Activated CD4-positive, alpha-beta T cell treated with anti-CD3 and anti-CD28 coated beads, Interleukin-2, amount 10 ng/mL, durations not matched to agents 24 days and 14 days (primary cell): ENCODE measurements at regions not wholly inside any gene's neighbourhood (a gene's known extent, or its start where the extent isn't known, plus 50 kb on each side); places are given as distances from the start of the nearest gene placed in this dataset.
"Not testable (repeated sequence)": the region's sequence is repeated elsewhere in the genome, so short reads cannot be mapped to it uniquely, and the experiment has no call there.

Source experiments
- DNase-seq: peaks from one replicate; pipeline ENCODE4 v3.0.0; 2022
- H3K27ac Mint-ChIP-seq: one replicate; pipeline ENCODE4 v1.8.0; 2022; ENCODE audit warnings: mild to moderate bottlenecking, mixed read lengths
- H3K27me3 Mint-ChIP-seq: one replicate; pipeline ENCODE4 v1.8.0; 2022; ENCODE audit warnings: mixed read lengths
- H3K36me3 Mint-ChIP-seq: one replicate; pipeline ENCODE4 v1.8.0; 2022; ENCODE audit warnings: low read depth, mild to moderate bottlenecking, mixed read lengths
- H3K4me1 Mint-ChIP-seq: one replicate; pipeline ENCODE4 v1.8.0; 2021; ENCODE audit warnings: mixed read lengths
- H3K4me3 Mint-ChIP-seq: one replicate; pipeline ENCODE4 v1.8.0; 2022; ENCODE audit warnings: mild to moderate bottlenecking, moderate library complexity, mixed read lengths
- H3K9me3 Mint-ChIP-seq: one replicate; pipeline ENCODE4 v1.8.0; 2021; ENCODE audit warnings: mixed read lengths
- intact Hi-C: fragments of 100-400 bp; cut with micrococcal nuclease; formaldehyde crosslinking; loops from one replicate; pipeline ENCODE4 v1.15.1; 2023

- Mint-ChIP-seq H3K27me3 (no peaks in the 10 kb centered on the region), H3K36me3 (no peaks in the 10 kb centered on the region), H3K4me1 (no peaks in the 10 kb centered on the region), H3K4me3 (no peak overlapping the region), H3K9me3 (peaks cover 4% of the 10 kb centered on the region), H3K27ac (no peak overlapping the region)
- intact Hi-C loops: no loop called here
- DNase-seq: no peak
These were observed 676.7 kb upstream of the SOX9 start for GRCh38 chr17:71444078-71444477.

GRCh38 chr17:71446645-71447437 lies 674.0 kb upstream of the SOX9 start:
- intact Hi-C loops: no loop called here
- Mint-ChIP-seq H3K4me3 (no peak overlapping the region), H3K9me3 (no peaks in the 10 kb centered on the region), H3K4me1 (no peaks in the 10 kb centered on the region), H3K27ac (no peak overlapping the region), H3K27me3 (no peaks in the 10 kb centered on the region), H3K36me3 (no peaks in the 10 kb centered on the region)
- DNase-seq: no peak

- no peaks in the 10 kb centered on the region for H3K9me3 Mint-ChIP-seq
- intact Hi-C loops: no loop called here
- no peaks in the 10 kb centered on the region for H3K27me3 Mint-ChIP-seq
- DNase-seq: no peak
- no peak overlapping the region for H3K27ac Mint-ChIP-seq
- no peaks in the 10 kb centered on the region for H3K36me3 Mint-ChIP-seq
- no peak overlapping the region for H3K4me3 Mint-ChIP-seq
- no peaks in the 10 kb centered on the region for H3K4me1 Mint-ChIP-seq
These were observed 673.2 kb upstream of the SOX9 start for GRCh38 chr17:71447644-71448043.

- H3K4me3 Mint-ChIP-seq, H3K36me3 Mint-ChIP-seq, DNase-seq, H3K27me3 Mint-ChIP-seq, H3K4me1 Mint-ChIP-seq, intact Hi-C loops, H3K27ac Mint-ChIP-seq, H3K9me3 Mint-ChIP-seq: not testable (repeated sequence)
These were observed 670.2 kb upstream of the SOX9 start for GRCh38 chr17:71450657-71451056.

GRCh38 chr17:71453876-71454422 lies 666.9 kb upstream of the SOX9 start:
- H3K4me1 Mint-ChIP-seq: no peaks in the 10 kb centered on the region
- no peaks in the 10 kb centered on the region for H3K9me3 Mint-ChIP-seq
- no peaks in the 10 kb centered on the region for H3K36me3 Mint-ChIP-seq
- DNase-seq: no peak
- no peak overlapping the region for H3K27ac Mint-ChIP-seq
- no peaks in the 10 kb centered on the region for H3K27me3 Mint-ChIP-seq
- no peak overlapping the region for H3K4me3 Mint-ChIP-seq
- intact Hi-C loops: no loop called here

- Mint-ChIP-seq H3K36me3 (no peaks in the 10 kb centered on the region), H3K9me3 (no peaks in the 10 kb centered on the region), H3K4me3 (no peak overlapping the region), H3K27me3 (no peaks in the 10 kb centered on the region), H3K27ac (no peak overlapping the region), H3K4me1 (no peaks in the 10 kb centered on the region)
- intact Hi-C loops: no loop called here
- no peak for DNase-seq
These were observed 665.6 kb upstream of the SOX9 start for GRCh38 chr17:71455219-71455618.

GRCh38 chr17:71458322-71458721 lies 662.5 kb upstream of the SOX9 start:
- Mint-ChIP-seq H3K27me3 (no peaks in the 10 kb centered on the region), H3K4me1 (no peaks in the 10 kb centered on the region), H3K9me3 (peaks cover 4% of the 10 kb centered on the region), H3K4me3 (no peak overlapping the region), H3K27ac (no peak overlapping the region), H3K36me3 (no peaks in the 10 kb centered on the region)
- intact Hi-C loops: no loop called here
- DNase-seq: no peak

- Mint-ChIP-seq H3K27me3 (no peaks in the 10 kb centered on the region), H3K4me1 (no peaks in the 10 kb centered on the region), H3K9me3 (peaks cover 4% of the 10 kb centered on the region), H3K27ac (no peak overlapping the region), H3K4me3 (no peak overlapping the region), H3K36me3 (no peaks in the 10 kb centered on the region)
- intact Hi-C loops: no loop called here
- DNase-seq: no peak
These were observed 659.9 kb upstream of the SOX9 start for GRCh38 chr17:71460943-71461342.

GRCh38 chr17:71461498-71462169 lies 659.2 kb upstream of the SOX9 start:
- Mint-ChIP-seq H3K9me3 (peaks cover 4% of the 10 kb centered on the region), H3K27me3 (no peaks in the 10 kb centered on the region), H3K36me3 (no peaks in the 10 kb centered on the region), H3K27ac (no peak overlapping the region), H3K4me1 (no peaks in the 10 kb centered on the region), H3K4me3 (no peak overlapping the region)
- no peak for DNase-seq
- intact Hi-C loops: no loop called here

- peaks cover 4% of the 10 kb centered on the region for H3K9me3 Mint-ChIP-seq
- no peak overlapping the region for H3K4me3 Mint-ChIP-seq
- H3K36me3 Mint-ChIP-seq: no peaks in the 10 kb centered on the region
- intact Hi-C loops: no loop called here
- no peaks in the 10 kb centered on the region for H3K27me3 Mint-ChIP-seq
- DNase-seq: no peak
- no peaks in the 10 kb centered on the region for H3K4me1 Mint-ChIP-seq
- H3K27ac Mint-ChIP-seq: no peak overlapping the region
These were observed 656.6 kb upstream of the SOX9 start for GRCh38 chr17:71464241-71464640.

- Mint-ChIP-seq H3K36me3 (no peaks in the 10 kb centered on the region), H3K27me3 (no peaks in the 10 kb centered on the region), H3K27ac (no peak overlapping the region), H3K4me1 (no peaks in the 10 kb centered on the region), H3K4me3 (no peak overlapping the region), H3K9me3 (peaks cover 4% of the 10 kb centered on the region)
- intact Hi-C loops: no loop called here
- no peak for DNase-seq
These were observed 656.1 kb upstream of the SOX9 start for GRCh38 chr17:71464751-71465150.

GRCh38 chr17:71467719-71468118 lies 653.1 kb upstream of the SOX9 start:
- intact Hi-C loops: no loop called here
- Mint-ChIP-seq H3K4me1 (no peaks in the 10 kb centered on the region), H3K36me3 (no peaks in the 10 kb centered on the region), H3K4me3 (no peak overlapping the region), H3K27ac (no peak overlapping the region), H3K9me3 (no peaks in the 10 kb centered on the region), H3K27me3 (no peaks in the 10 kb centered on the region)
- DNase-seq: no peak

GRCh38 chr17:71470062-71470461 lies 650.8 kb upstream of the SOX9 start:
- no peaks in the 10 kb centered on the region for H3K4me1 Mint-ChIP-seq
- H3K27ac Mint-ChIP-seq: no peak overlapping the region
- no peaks in the 10 kb centered on the region for H3K36me3 Mint-ChIP-seq
- H3K9me3 Mint-ChIP-seq: no peaks in the 10 kb centered on the region
- no peak overlapping the region for H3K4me3 Mint-ChIP-seq
- intact Hi-C loops: no loop called here
- DNase-seq: no peak
- no peaks in the 10 kb centered on the region for H3K27me3 Mint-ChIP-seq
